PC-9 (cell line): ENCODE measurements at regions not wholly inside any gene's neighbourhood (a gene's known extent, or its start where the extent isn't known, plus 50 kb on each side); places are given as distances from the start of the nearest gene placed in this dataset.

Experiments used
- BruUV-seq: library from RNA; stranded (reverse); fragments of 400-500 nt; replicated peaks from 2 replicates; lab custom pipeline; 2021; lab: Mats Ljungman, UMichigan
- CTCF ChIA-PET: fragments of 300-600 bp; sonication (Branson Sonifier 250); formaldehyde crosslinking; loops from one replicate; lab custom pipeline; 2022; ENCODE audit warnings: antibody characterized with exemption; lab: Charles Lee
- POLR2A ChIA-PET: fragments of 300-600 bp; sonication (Branson Sonifier 250); formaldehyde crosslinking; loops from one replicate; lab custom pipeline; 2022; ENCODE audit warnings: antibody characterized with exemption; ENCODE audit not compliant: unreplicated experiment; lab: Charles Lee
- DNase-seq, 2 experiments: peaks; one replicate each; pipeline versions ENCODE4 v3.0.0 to v3.0.0-alpha.2; 2015 to 2022; ENCODE audit warnings: mixed read lengths in 1 of 2
- H2AFZ ChIP-seq: fragments of 200-600 bp; sonication (generic); 2 replicates; pipeline ENCODE4 v1.8.1; 2017; ENCODE audit warnings: antibody characterized with exemption
- H3F3A ChIP-seq: fragments of 200-600 bp; sonication (generic); 2 replicates; pipeline ENCODE4 v1.8.1; 2017; ENCODE audit warnings: antibody characterized with exemption, mild to moderate bottlenecking, low read depth; ENCODE audit not compliant: insufficient read depth
- H3K27ac ChIP-seq: fragments of 200-600 bp; sonication (generic); 2 replicates; pipeline ENCODE4 v1.6.1; 2016; ENCODE audit warnings: mixed run types
- H3K27me3 ChIP-seq: fragments of 200-600 bp; sonication (generic); 2 replicates; pipeline ENCODE4 v1.6.1; 2016; ENCODE audit warnings: low read depth, mixed run types; ENCODE audit not compliant: insufficient read depth
- H3K36me3 ChIP-seq: fragments of 200-600 bp; sonication (generic); 2 replicates; pipeline ENCODE4 v1.6.1; 2016; ENCODE audit warnings: low read depth, mixed run types
- H3K4me1 ChIP-seq: fragments of 200-600 bp; sonication (generic); replicated peaks from 2 replicates; pipeline ENCODE4 v1.6.1; 2016; ENCODE audit warnings: mixed run types; ENCODE audit not compliant: insufficient read depth
- H3K4me2 ChIP-seq: fragments of 200-600 bp; sonication (generic); 2 replicates; pipeline ENCODE4 v1.6.1; 2017; ENCODE audit warnings: mixed run types
- H3K4me3 ChIP-seq: fragments of 200-600 bp; sonication (generic); 2 replicates; pipeline ENCODE4 v1.6.1; 2016; ENCODE audit warnings: mixed run types
- H3K79me2 ChIP-seq: fragments of 200-600 bp; sonication (generic); 2 replicates; pipeline ENCODE4 v1.6.1; 2017; ENCODE audit warnings: low read depth, mixed run types
- H3K9me2 ChIP-seq: fragments of 200-600 bp; sonication (generic); 2 replicates; pipeline ENCODE4 v1.8.1; 2017; ENCODE audit warnings: mild to moderate bottlenecking; ENCODE audit not compliant: insufficient read depth
- H3K9me3 ChIP-seq: fragments of 200-600 bp; sonication (generic); 2 replicates; pipeline ENCODE4 v1.8.1; 2016; ENCODE audit warnings: low read depth; ENCODE audit not compliant: insufficient read depth
- H4K20me1 ChIP-seq: fragments of 200-600 bp; sonication (generic); 2 replicates; pipeline ENCODE4 v1.8.1; 2017; ENCODE audit not compliant: insufficient read depth
- EZH2 ChIP-seq: fragments of 200-600 bp; sonication (generic); IDR thresholded peaks from 2 replicates; pipeline ENCODE4 v1.8.0; 2017; ENCODE audit warnings: antibody characterized with exemption, low read depth
- intact Hi-C: fragments of 100-400 bp; cut with micrococcal nuclease; formaldehyde crosslinking; loops from one replicate; pipeline ENCODE4 v1.10.0; 2022; ENCODE audit not compliant: unreplicated experiment
- TF ChIP-seq, protein P1 (sequence below): fragments of 200-600 bp; sonication (generic); conservative IDR thresholded peaks from 2 replicates; pipeline ENCODE4 v1.6.1; 2017; ENCODE audit warnings: mixed run types, antibody characterized with exemption, mild to moderate bottlenecking, moderate library complexity

DNA sequence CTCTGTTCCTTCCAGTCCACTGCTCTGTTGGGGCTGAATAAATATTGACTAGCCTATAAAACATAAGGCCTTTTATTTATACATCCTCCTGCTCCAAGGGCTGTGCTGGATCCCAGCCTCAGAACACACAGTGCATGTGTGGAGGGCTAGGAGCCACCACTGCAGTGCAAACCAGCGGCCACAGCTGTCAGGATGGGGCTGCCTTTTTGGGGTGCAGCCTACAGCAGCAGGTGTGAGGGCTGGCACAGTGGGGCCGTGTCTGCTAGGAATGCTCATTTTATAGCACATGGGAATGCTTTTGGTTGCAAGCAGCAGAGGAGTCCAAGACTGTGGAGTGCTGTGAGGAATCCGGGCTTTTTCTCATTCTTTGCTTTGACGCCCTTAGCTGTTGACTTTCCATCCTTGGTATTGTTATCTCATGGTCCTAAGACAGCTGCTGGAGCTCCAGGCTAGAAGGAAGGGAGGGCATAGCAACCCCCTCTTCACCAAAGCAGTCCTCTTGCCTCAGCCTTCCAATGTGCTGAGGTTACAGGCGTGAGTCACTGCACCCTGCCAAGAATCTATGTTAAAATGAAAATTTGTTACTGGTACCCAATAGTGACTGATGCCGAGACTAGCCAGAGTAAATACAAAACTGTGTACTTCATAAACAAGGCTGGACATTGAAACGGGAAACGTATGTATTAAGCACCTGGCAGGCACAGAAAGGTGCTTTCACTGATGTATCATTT lies 334.3 kb upstream of the GATB start:
- H3K27ac ChIP-seq: no peak overlapping the region
- no peak for DNase-seq

DNA sequence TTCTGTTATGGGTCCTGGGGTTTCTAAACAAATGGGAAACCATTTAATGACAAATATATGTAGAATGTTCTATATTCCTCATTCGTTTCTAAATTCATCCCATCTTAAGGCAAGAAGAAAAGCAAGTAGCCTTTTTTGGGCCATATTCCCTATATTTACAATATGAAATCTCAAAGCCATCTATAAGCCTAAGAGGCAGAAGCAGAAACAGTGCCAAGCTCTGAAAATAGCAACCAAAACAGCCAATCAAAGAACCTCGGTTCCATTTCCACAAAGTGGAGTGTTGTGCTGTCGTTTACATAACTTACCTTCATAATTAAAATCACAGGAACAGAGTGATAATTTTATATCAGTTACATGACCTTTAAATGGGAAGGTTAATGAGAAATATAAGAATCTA lies 330.6 kb upstream of the GATB start:
- H3K27ac ChIP-seq: no peak overlapping the region
- ChIA-PET POLR2A (no interaction called here), CTCF (no interaction called here)
- no peak overlapping the region for H3K4me2 ChIP-seq
- DNase-seq: no peak
- no peaks in the 10 kb centered on the region for H3K79me2 ChIP-seq
- H3K36me3 ChIP-seq: no peaks in the 10 kb centered on the region
- no peaks in the 10 kb centered on the region for H3F3A ChIP-seq
- no peaks in the 10 kb centered on the region for H3K9me2 ChIP-seq
- no TSS peak for BruUV-seq
- intact Hi-C loops: no loop called here
- no peaks in the 10 kb centered on the region for H3K27me3 ChIP-seq
- no peak overlapping the region for H3K4me3 ChIP-seq
- no peaks in the 10 kb centered on the region for H4K20me1 ChIP-seq
- TF ChIP-seq, protein P1, sequence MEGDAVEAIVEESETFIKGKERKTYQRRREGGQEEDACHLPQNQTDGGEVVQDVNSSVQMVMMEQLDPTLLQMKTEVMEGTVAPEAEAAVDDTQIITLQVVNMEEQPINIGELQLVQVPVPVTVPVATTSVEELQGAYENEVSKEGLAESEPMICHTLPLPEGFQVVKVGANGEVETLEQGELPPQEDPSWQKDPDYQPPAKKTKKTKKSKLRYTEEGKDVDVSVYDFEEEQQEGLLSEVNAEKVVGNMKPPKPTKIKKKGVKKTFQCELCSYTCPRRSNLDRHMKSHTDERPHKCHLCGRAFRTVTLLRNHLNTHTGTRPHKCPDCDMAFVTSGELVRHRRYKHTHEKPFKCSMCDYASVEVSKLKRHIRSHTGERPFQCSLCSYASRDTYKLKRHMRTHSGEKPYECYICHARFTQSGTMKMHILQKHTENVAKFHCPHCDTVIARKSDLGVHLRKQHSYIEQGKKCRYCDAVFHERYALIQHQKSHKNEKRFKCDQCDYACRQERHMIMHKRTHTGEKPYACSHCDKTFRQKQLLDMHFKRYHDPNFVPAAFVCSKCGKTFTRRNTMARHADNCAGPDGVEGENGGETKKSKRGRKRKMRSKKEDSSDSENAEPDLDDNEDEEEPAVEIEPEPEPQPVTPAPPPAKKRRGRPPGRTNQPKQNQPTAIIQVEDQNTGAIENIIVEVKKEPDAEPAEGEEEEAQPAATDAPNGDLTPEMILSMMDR: no peak
- no peak for TF ChIP-seq EZH2
- H3K4me1 ChIP-seq: no peaks in the 10 kb centered on the region
- H2AFZ ChIP-seq: no peak overlapping the region
- H3K9me3 ChIP-seq: no peaks in the 10 kb centered on the region

More for the DNA sequence above, 334.3 kb upstream of the GATB start:
- 0 out of 2 replicates have a peak, but pooled peaks cover under 1% of the 10 kb centered on the region for H3K4me1 ChIP-seq
- ChIA-PET CTCF (no interaction called here), POLR2A (no interaction called here)
- intact Hi-C loops: no loop called here
- H3K4me3 ChIP-seq: no peak overlapping the region
- H3K9me3 ChIP-seq: no peaks in the 10 kb centered on the region
- no peak overlapping the region for H3K4me2 ChIP-seq
- no TSS peak for BruUV-seq
- no peaks in the 10 kb centered on the region for H3K9me2 ChIP-seq
- no peaks in the 10 kb centered on the region for H3K36me3 ChIP-seq
- H3K27me3 ChIP-seq: no peaks in the 10 kb centered on the region
- no peaks in the 10 kb centered on the region for H3K79me2 ChIP-seq
- TF ChIP-seq EZH2: no peak
- TF ChIP-seq, protein P1: no peak
- H2AFZ ChIP-seq: no peak overlapping the region
- H3F3A ChIP-seq: no peaks in the 10 kb centered on the region
- no peaks in the 10 kb centered on the region for H4K20me1 ChIP-seq

DNA sequence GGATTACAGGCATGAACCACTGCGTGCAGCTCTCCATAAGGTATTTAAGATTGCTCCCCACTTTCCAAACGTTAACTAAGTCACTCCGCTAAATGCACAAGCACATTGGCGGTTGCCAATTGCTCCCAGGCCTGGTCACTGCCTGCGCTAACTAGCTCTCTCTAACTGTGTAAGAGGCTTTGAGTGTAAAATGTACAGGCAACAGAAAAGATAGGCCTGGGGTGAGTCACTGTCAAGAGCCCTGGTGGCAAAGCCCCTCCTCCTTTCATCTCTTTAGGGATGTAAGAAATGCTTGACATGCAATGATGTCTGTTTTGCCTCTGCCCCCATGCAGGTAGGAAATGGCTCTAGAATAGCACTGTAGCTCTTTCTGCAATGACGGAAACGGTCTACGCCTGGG lies 329.7 kb upstream of the GATB start:
- TF ChIP-seq EZH2: no peak
- TF ChIP-seq, protein P1: no peak
- ChIA-PET CTCF (no interaction called here), POLR2A (interaction anchor here (0.6 kb wide), 1 partner anchor 332 kb away, joined by 4 read pairs; no protein-coding TSS in a partner anchor)
- Histone ChIP-seq H3K4me3 (no peak overlapping the region), H3K9me3 (no peaks in the 10 kb centered on the region), H3K9me2 (no peaks in the 10 kb centered on the region), H3K79me2 (no peaks in the 10 kb centered on the region), H3K4me1 (no peaks in the 10 kb centered on the region), H4K20me1 (no peaks in the 10 kb centered on the region), H2AFZ (no peak overlapping the region), H3K27me3 (no peaks in the 10 kb centered on the region), H3F3A (no peaks in the 10 kb centered on the region), H3K36me3 (no peaks in the 10 kb centered on the region), H3K4me2 (no peak overlapping the region), H3K27ac (no peak overlapping the region)
- intact Hi-C loops: no loop called here
- no TSS peak for BruUV-seq
- no peak for DNase-seq
